ENCODE measurements at regions not wholly inside any gene's neighbourhood (a gene's known extent, or its start where the extent isn't known, plus 50 kb on each side); places are given as distances from the start of the nearest gene placed in this dataset.

DNA sequence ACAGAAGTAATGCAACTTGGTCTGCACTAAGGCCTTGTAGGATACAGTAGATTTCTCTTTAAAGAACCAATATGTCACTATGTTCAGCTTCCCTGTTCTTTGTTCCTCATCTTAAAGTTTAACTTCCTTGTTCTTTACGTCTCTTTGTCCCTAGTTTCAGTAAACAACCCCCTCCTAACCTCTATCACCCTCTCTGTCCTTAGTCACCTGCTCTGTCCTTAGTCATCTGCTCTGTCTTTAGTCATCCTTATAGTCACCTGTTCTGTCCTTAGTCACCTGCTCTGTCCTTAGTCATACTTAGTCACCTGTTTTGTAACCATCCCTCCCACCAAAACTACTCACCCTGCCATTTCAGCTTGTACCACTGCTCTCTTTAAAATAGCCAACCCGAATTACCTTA, 144.6 kb upstream of the TMEM106B start:
- TF ChIP-seq, protein P1, sequence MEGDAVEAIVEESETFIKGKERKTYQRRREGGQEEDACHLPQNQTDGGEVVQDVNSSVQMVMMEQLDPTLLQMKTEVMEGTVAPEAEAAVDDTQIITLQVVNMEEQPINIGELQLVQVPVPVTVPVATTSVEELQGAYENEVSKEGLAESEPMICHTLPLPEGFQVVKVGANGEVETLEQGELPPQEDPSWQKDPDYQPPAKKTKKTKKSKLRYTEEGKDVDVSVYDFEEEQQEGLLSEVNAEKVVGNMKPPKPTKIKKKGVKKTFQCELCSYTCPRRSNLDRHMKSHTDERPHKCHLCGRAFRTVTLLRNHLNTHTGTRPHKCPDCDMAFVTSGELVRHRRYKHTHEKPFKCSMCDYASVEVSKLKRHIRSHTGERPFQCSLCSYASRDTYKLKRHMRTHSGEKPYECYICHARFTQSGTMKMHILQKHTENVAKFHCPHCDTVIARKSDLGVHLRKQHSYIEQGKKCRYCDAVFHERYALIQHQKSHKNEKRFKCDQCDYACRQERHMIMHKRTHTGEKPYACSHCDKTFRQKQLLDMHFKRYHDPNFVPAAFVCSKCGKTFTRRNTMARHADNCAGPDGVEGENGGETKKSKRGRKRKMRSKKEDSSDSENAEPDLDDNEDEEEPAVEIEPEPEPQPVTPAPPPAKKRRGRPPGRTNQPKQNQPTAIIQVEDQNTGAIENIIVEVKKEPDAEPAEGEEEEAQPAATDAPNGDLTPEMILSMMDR (IDR thresholded peaks at IDR 0.05) = no peak
- TF ChIP-seq POLR2A (IDR thresholded peaks at IDR 0.05) = no peak
- H3K27me3 ChIP-seq = no peaks in the 10 kb centered on the region
- H3K27ac ChIP-seq = no peak overlapping the region
- no peaks in the 10 kb centered on the region for H3K36me3 ChIP-seq
- DNase-seq (no peak), ATAC-seq (peak; percentile 32 to 73 (median 49))
- no peaks in the 10 kb centered on the region for H3K4me1 ChIP-seq
- intact Hi-C loops (cut with DNase I) = loop anchor here (5.0 kb wide), 2 partner anchors 256 to 261 kb away; no protein-coding TSS in a partner anchor
- WGBS (ENCODE audit: insufficient coverage, low coverage, low lambda C conversion rate, missing lambda C conversion rate) = 44% methylated on average over 2 of the region's 2 CpGs
- H3K9me3 ChIP-seq = no peaks in the 10 kb centered on the region
- no peak overlapping the region for H3K4me3 ChIP-seq

DNA sequence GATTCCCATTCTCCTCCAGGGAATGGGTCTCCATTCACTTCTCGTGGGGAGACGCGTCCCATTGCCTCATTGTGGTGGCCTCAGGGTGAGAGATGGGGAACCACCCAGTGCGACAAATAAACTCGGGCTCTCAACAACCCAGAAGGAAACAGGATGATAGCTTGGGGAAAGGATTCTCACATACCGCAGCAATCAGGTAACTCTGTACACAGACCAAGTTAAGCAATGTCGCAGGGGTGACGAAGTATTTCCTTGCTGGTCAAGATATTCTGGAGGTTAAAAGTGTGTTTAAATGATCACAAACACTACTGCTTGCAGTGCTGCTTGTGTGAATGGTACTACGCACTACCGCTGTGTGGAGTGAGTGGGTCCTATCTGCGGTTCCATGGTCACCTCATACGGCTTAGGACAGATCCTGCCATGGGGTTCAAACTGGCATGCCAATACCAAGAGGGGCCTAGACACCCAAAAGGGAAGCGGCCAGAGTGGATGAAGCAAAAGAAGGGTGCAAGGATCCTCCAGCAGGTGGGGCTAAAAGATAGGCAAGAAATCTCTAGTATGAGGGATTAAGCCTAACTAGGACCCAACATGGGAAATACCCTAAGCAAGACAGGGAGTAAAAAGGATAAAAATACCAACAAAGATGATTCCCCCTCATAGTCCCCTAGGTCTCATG, 143.8 kb upstream of the TMEM106B start:
- Histone ChIP-seq H3K4me1 (no peaks in the 10 kb centered on the region), H3K27ac (no peak overlapping the region), H3K4me3 (no peak overlapping the region), H3K27me3 (no peaks in the 10 kb centered on the region), H3K9me3 (no peaks in the 10 kb centered on the region), H3K36me3 (no peaks in the 10 kb centered on the region)
- 60% methylated on average over 11 of the region's 13 CpGs for WGBS (ENCODE audit: insufficient coverage, low coverage, low lambda C conversion rate, missing lambda C conversion rate)
- TF ChIP-seq, protein P1 (IDR thresholded peaks at IDR 0.05) = peak; percentile 60 to 77 (median 75)
- TF ChIP-seq POLR2A (IDR thresholded peaks at IDR 0.05) = no peak
- DNase-seq (peak in 2 of 3 donors; percentile 47 to 55), ATAC-seq (peak; percentile 86 to 92 (median 91))
- intact Hi-C loops (cut with DNase I) = loop anchor here (5.0 kb wide), 2 partner anchors 255 to 260 kb away; no protein-coding TSS in a partner anchor

DNA sequence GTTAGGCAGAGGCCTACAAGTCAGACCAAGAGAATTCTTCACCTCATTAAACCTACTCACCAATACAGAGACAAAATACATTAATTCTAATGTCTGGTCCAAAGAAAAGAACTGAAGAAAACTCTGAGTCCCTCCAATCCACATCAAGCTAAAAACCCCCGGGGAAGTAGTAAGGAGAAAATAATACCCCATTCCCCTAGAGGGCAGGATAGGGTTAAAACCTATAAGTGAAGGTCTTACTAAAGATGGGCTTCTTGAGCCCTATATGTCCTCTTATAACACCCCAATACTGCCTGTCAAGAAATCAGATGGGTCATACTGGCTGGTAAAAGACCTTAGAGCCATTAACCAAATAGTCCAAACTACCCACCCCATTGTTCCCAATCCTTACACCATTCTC, 141.3 kb upstream of the TMEM106B start:
- DNase-seq = no peak
- Histone ChIP-seq H3K27ac (no peak overlapping the region), H3K27me3 (no peaks in the 10 kb centered on the region), H3K9me3 (no peaks in the 10 kb centered on the region), H3K4me3 (no peak overlapping the region), H3K4me1 (no peaks in the 10 kb centered on the region), H3K36me3 (no peaks in the 10 kb centered on the region)
- intact Hi-C loops (cut with DNase I) = loop anchor here (5.0 kb wide), 2 partner anchors 253 to 258 kb away; no protein-coding TSS in a partner anchor
- TF ChIP-seq, protein P1 (IDR thresholded peaks at IDR 0.05) = no peak
- no peak for TF ChIP-seq POLR2A (IDR thresholded peaks at IDR 0.05)
- WGBS (ENCODE audit: insufficient coverage, low coverage, low lambda C conversion rate, missing lambda C conversion rate) = 14% methylated on average over 1 of the region's 1 CpG
- ATAC-seq = no peak

DNA sequence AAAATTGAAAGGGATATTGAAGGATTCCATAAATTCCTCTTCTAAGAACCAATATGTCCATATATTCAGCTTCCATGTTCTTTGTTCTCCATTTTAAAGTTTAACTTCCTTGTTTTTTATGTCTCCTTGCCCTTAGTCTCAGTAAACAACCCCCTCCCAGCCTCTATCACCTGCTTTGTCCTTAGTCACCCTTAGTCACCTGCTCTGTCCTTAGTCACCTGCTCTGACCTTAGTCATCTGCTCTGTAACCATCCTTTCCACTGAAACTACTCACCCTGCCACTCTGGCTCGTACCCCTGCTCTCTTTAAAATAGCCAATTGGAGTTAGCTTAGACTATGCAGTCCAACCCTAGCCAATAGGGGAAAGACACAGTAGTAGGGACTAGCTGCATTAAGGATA, 136.2 kb upstream of the TMEM106B start:
- no peaks in the 10 kb centered on the region for H3K36me3 ChIP-seq
- no peaks in the 10 kb centered on the region for H3K9me3 ChIP-seq
- no peaks in the 10 kb centered on the region for H3K27me3 ChIP-seq
- intact Hi-C loops (cut with DNase I) = loop anchor here in 1 of 2 donors (5.0 kb wide), 1 partner anchor 242 kb away; no protein-coding TSS in a partner anchor
- H3K27ac ChIP-seq = no peak overlapping the region
- 53% methylated on average over 1 of the region's 1 CpG for WGBS (ENCODE audit: insufficient coverage, low coverage, low lambda C conversion rate, missing lambda C conversion rate)
- no peaks in the 10 kb centered on the region for H3K4me1 ChIP-seq
- ATAC-seq (no peak), DNase-seq (no peak)
- no peak overlapping the region for H3K4me3 ChIP-seq
- TF ChIP-seq, protein P1 (IDR thresholded peaks at IDR 0.05) = no peak
- no peak for TF ChIP-seq POLR2A (IDR thresholded peaks at IDR 0.05)

Data from right lobe of liver (tissue), 6 donors.